ENCODE measurements at regions not wholly inside any gene's neighbourhood (a gene's known extent, or its start where the extent isn't known, plus 50 kb on each side); places are given as distances from the start of the nearest gene placed in this dataset.

GRCh38 chr4:187615972-187616371, 379.6 kb upstream of the ZFP42 start:
- TF ChIP-seq, protein P1, sequence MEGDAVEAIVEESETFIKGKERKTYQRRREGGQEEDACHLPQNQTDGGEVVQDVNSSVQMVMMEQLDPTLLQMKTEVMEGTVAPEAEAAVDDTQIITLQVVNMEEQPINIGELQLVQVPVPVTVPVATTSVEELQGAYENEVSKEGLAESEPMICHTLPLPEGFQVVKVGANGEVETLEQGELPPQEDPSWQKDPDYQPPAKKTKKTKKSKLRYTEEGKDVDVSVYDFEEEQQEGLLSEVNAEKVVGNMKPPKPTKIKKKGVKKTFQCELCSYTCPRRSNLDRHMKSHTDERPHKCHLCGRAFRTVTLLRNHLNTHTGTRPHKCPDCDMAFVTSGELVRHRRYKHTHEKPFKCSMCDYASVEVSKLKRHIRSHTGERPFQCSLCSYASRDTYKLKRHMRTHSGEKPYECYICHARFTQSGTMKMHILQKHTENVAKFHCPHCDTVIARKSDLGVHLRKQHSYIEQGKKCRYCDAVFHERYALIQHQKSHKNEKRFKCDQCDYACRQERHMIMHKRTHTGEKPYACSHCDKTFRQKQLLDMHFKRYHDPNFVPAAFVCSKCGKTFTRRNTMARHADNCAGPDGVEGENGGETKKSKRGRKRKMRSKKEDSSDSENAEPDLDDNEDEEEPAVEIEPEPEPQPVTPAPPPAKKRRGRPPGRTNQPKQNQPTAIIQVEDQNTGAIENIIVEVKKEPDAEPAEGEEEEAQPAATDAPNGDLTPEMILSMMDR (IDR thresholded peaks at IDR 0.05; ENCODE audit: insufficient read depth, low read length, poor library complexity, severe bottlenecking): no peak
- Histone ChIP-seq H3K27me3 (replicated peaks; ENCODE audit: control insufficient read depth, insufficient read depth, low read length) (no peaks in the 10 kb centered on the region), H3K4me3 (replicated peaks; ENCODE audit: low read depth, low read length) (no peak overlapping the region), H3K36me3 (ENCODE audit: control insufficient read depth, insufficient read depth, low read length) (no peaks in the 10 kb centered on the region)
- no peak for DNase-seq (ENCODE audit: extremely low read depth, insufficient read length)

- no peaks in the 10 kb centered on the region for H3K27me3 ChIP-seq (replicated peaks; ENCODE audit: control insufficient read depth, insufficient read depth, low read length)
- TF ChIP-seq, protein P1 (IDR thresholded peaks at IDR 0.05; ENCODE audit: insufficient read depth, low read length, poor library complexity, severe bottlenecking): no peak
- H3K36me3 ChIP-seq (ENCODE audit: control insufficient read depth, insufficient read depth, low read length): no peaks in the 10 kb centered on the region
- DNase-seq (ENCODE audit: extremely low read depth, insufficient read length): no peak
- no peak overlapping the region for H3K4me3 ChIP-seq (replicated peaks; ENCODE audit: low read depth, low read length)
Measured at GRCh38 chr4:187617113-187617512, 378.5 kb upstream of the ZFP42 start.

- no peak for DNase-seq (ENCODE audit: extremely low read depth, insufficient read length)
- TF ChIP-seq, protein P1 (IDR thresholded peaks at IDR 0.05; ENCODE audit: insufficient read depth, low read length, poor library complexity, severe bottlenecking): no peak
- H3K27me3 ChIP-seq (replicated peaks; ENCODE audit: control insufficient read depth, insufficient read depth, low read length): no peaks in the 10 kb centered on the region
- no peaks in the 10 kb centered on the region for H3K36me3 ChIP-seq (ENCODE audit: control insufficient read depth, insufficient read depth, low read length)
- H3K4me3 ChIP-seq (replicated peaks; ENCODE audit: low read depth, low read length): no peak overlapping the region
Measured at GRCh38 chr4:187618701-187619281, 376.8 kb upstream of the ZFP42 start.

- no peak for DNase-seq (ENCODE audit: extremely low read depth, insufficient read length)
- TF ChIP-seq, protein P1 (IDR thresholded peaks at IDR 0.05; ENCODE audit: insufficient read depth, low read length, poor library complexity, severe bottlenecking): no peak
- no peaks in the 10 kb centered on the region for H3K27me3 ChIP-seq (replicated peaks; ENCODE audit: control insufficient read depth, insufficient read depth, low read length)
- no peaks in the 10 kb centered on the region for H3K36me3 ChIP-seq (ENCODE audit: control insufficient read depth, insufficient read depth, low read length)
- no peak overlapping the region for H3K4me3 ChIP-seq (replicated peaks; ENCODE audit: low read depth, low read length)
Measured at GRCh38 chr4:187619319-187619718, 376.3 kb upstream of the ZFP42 start.

- TF ChIP-seq, protein P1 (IDR thresholded peaks at IDR 0.05; ENCODE audit: insufficient read depth, low read length, poor library complexity, severe bottlenecking): no peak
- H3K27me3 ChIP-seq (replicated peaks; ENCODE audit: control insufficient read depth, insufficient read depth, low read length): no peaks in the 10 kb centered on the region
- H3K4me3 ChIP-seq (replicated peaks; ENCODE audit: low read depth, low read length): no peak overlapping the region
- no peak for DNase-seq (ENCODE audit: extremely low read depth, insufficient read length)
- H3K36me3 ChIP-seq (ENCODE audit: control insufficient read depth, insufficient read depth, low read length): no peaks in the 10 kb centered on the region
Measured at GRCh38 chr4:187632260-187632995, 363.1 kb upstream of the ZFP42 start.

All from GM06990 (cell line).